IMR-90 (cell line): ENCODE measurements at regions not wholly inside any gene's neighbourhood (a gene's known extent, or its start where the extent isn't known, plus 50 kb on each side); places are given as distances from the start of the nearest gene placed in this dataset.

Experiments
- ATAC-seq: fragments of 200-7000 bp; cut with Tn5 transposase; 2 replicates; pipeline ENCODE4 v1.9.1; 2020; ENCODE audit warnings: low read depth, mild to moderate bottlenecking, moderate library complexity
- BruUV-seq: library from RNA; stranded (reverse); fragments of 400-500 nt; replicated peaks from 2 replicates; lab custom pipeline; 2021; lab: Mats Ljungman, UMichigan
- CTCF ChIA-PET: fragments of 300-600 bp; formaldehyde crosslinking; extraction: SDS; loops from one replicate; lab custom pipeline; 2021; ENCODE audit warnings: antibody characterized with exemption; lab: Yijun Ruan, JAX
- POLR2A ChIA-PET: fragments of 300-600 bp; sonication (Branson Sonifier 250); formaldehyde crosslinking; loops from one replicate; lab custom pipeline; 2022; ENCODE audit warnings: antibody characterized with exemption; ENCODE audit not compliant: unreplicated experiment; lab: Charles Lee
- DNase-seq: peaks from one replicate; pipeline ENCODE4 v3.0.0; 2013
- H2AFZ ChIP-seq: replicated peaks from 2 replicates; pipeline ENCODE3; 2013; ENCODE audit warnings: low read length, mild to moderate bottlenecking; ENCODE audit not compliant: poor library complexity
- H2AK5ac ChIP-seq: 2 replicates; pipeline ENCODE4 v1.6.1; 2013; ENCODE audit warnings: low read depth, low read length, inconsistent platforms
- H2AK9ac ChIP-seq: replicated peaks from 2 replicates; pipeline ENCODE3; 2013; ENCODE audit warnings: mild to moderate bottlenecking, low read depth, low read length, moderate library complexity; ENCODE audit not compliant: poor library complexity
- H2BK120ac ChIP-seq: 2 replicates; pipeline ENCODE4 v1.6.1; 2013; ENCODE audit warnings: low read depth, low read length, inconsistent platforms
- H2BK15ac ChIP-seq: 3 replicates; pipeline ENCODE4 v1.6.1; 2013; ENCODE audit warnings: low read depth, low read length, inconsistent platforms
- H2BK20ac ChIP-seq: 2 replicates; pipeline ENCODE4 v1.6.1; 2013; ENCODE audit warnings: low read depth, mild to moderate bottlenecking, inconsistent platforms, low read length, moderate library complexity
- H2BK5ac ChIP-seq: 2 replicates; pipeline ENCODE4 v1.6.1; 2013; ENCODE audit warnings: mild to moderate bottlenecking, low read depth, low read length, inconsistent platforms; ENCODE audit not compliant: poor library complexity, severe bottlenecking
- H3K14ac ChIP-seq: replicated peaks from 2 replicates; pipeline ENCODE4 v1.6.1; 2013; ENCODE audit warnings: low read depth, low read length, inconsistent platforms
- H3K18ac ChIP-seq: 2 replicates; pipeline ENCODE4 v1.6.1; 2013; ENCODE audit warnings: low read depth, low read length, control low read depth
- H3K23ac ChIP-seq: 2 replicates; pipeline ENCODE4 v1.6.1; 2013; ENCODE audit warnings: low read depth, low read length, inconsistent platforms
- H3K27ac ChIP-seq: 2 replicates; pipeline ENCODE4 v1.5.1; 2013; ENCODE audit warnings: mild to moderate bottlenecking, control low read depth, low read length; ENCODE audit not compliant: insufficient read depth
- H3K27me3 ChIP-seq: 2 replicates; pipeline ENCODE4 v1.6.1; 2013; ENCODE audit warnings: low read length; ENCODE audit not compliant: control insufficient read depth, insufficient read depth
- H3K36me3 ChIP-seq: 2 replicates; pipeline ENCODE4 v1.6.1; 2013; ENCODE audit warnings: low read length, mixed read lengths; ENCODE audit not compliant: control insufficient read depth, insufficient read depth
- H3K4ac ChIP-seq: 2 replicates; pipeline ENCODE4 v1.6.1; 2013; ENCODE audit warnings: low read depth, low read length, inconsistent platforms
- H3K4me1 ChIP-seq: 2 replicates; pipeline ENCODE4 v1.6.1; 2013; ENCODE audit warnings: low read length, mixed read lengths; ENCODE audit not compliant: control insufficient read depth, insufficient read depth
- H3K4me2 ChIP-seq: 2 replicates; pipeline ENCODE4 v1.6.1; 2013; ENCODE audit warnings: low read depth, mild to moderate bottlenecking, control low read depth, low read length, moderate library complexity
- H3K4me3 ChIP-seq: 2 replicates; pipeline ENCODE4 v1.5.1; 2013; ENCODE audit warnings: low read depth, mild to moderate bottlenecking, control low read depth, low read length, moderate library complexity; ENCODE audit not compliant: insufficient read depth
- H3K56ac ChIP-seq: 2 replicates; pipeline ENCODE4 v1.6.1; 2013; ENCODE audit warnings: low read length, inconsistent platforms; ENCODE audit not compliant: insufficient read depth; ENCODE audit errors: extremely low read depth
- H3K79me1 ChIP-seq, 2 experiments: 2 replicates each; pipeline ENCODE4 v1.6.1; 2013; ENCODE audit warnings: low read length in 2 of 2, inconsistent platforms in 1 of 2, low read depth in 1 of 2
- H3K9ac ChIP-seq: 2 replicates; pipeline ENCODE4 v1.6.1; 2013; ENCODE audit warnings: low read depth, low read length, control low read depth
- H3K9me1 ChIP-seq: 2 replicates; pipeline ENCODE4 v1.6.1; 2013; ENCODE audit warnings: low read length, inconsistent platforms; ENCODE audit not compliant: insufficient read depth
- H3K9me3 ChIP-seq: 2 replicates; pipeline ENCODE4 v1.6.1; 2013; ENCODE audit warnings: low read length; ENCODE audit not compliant: control insufficient read depth, insufficient read depth
- H4K20me1 ChIP-seq: 2 replicates; pipeline ENCODE4 v1.6.1; 2013; ENCODE audit warnings: low read length, inconsistent platforms; ENCODE audit not compliant: insufficient read depth
- H4K5ac ChIP-seq: 2 replicates; pipeline ENCODE4 v1.6.1; 2013; ENCODE audit warnings: mild to moderate bottlenecking, low read depth, low read length, control low read depth
- H4K8ac ChIP-seq, 2 experiments: 2 replicates each; pipeline ENCODE4 v1.6.1; 2013; ENCODE audit warnings: low read depth in 2 of 2, low read length in 2 of 2, control low read depth in 1 of 2, inconsistent platforms in 1 of 2
- H4K91ac ChIP-seq: 2 replicates; pipeline ENCODE4 v1.6.1; 2013; ENCODE audit warnings: low read depth, low read length, inconsistent platforms; ENCODE audit not compliant: insufficient read depth
- BHLHE40 ChIP-seq: fragments of 150-350 bp; IDR thresholded peaks from 2 replicates; pipeline ENCODE4 v1.6.1; 2016; ENCODE audit warnings: mild to moderate bottlenecking, low read depth, low read length
- CEBPB ChIP-seq: IDR thresholded peaks from 2 replicates; pipeline ENCODE4 v1.6.1; 2012; ENCODE audit warnings: low read depth, low read length, improper control_type of control experiment
- CHD1 ChIP-seq: IDR thresholded peaks from 2 replicates; pipeline ENCODE4 v1.6.1; 2012; ENCODE audit warnings: low read depth, low read length, improper control_type of control experiment
- FOS ChIP-seq: fragments of 150-350 bp; IDR thresholded peaks from 2 replicates; pipeline ENCODE4 v1.6.1; 2016; ENCODE audit warnings: low read depth, low read length
- MAFK ChIP-seq: IDR thresholded peaks from 2 replicates; pipeline ENCODE4 v1.6.1; 2012; ENCODE audit warnings: low read depth, low read length, improper control_type of control experiment
- MAZ ChIP-seq: IDR thresholded peaks from 2 replicates; pipeline ENCODE4 v1.6.1; 2012; ENCODE audit warnings: low read depth, mild to moderate bottlenecking, low read length, improper control_type of control experiment, moderate library complexity, borderline replicate concordance
- MXI1 ChIP-seq: IDR thresholded peaks from 2 replicates; pipeline ENCODE4 v1.6.1; 2012; ENCODE audit warnings: low read depth, mild to moderate bottlenecking, low read length, moderate library complexity, borderline replicate concordance
- RAD21 ChIP-seq: IDR thresholded peaks from 2 replicates; pipeline ENCODE4 v1.6.1; 2012; ENCODE audit warnings: low read length, improper control_type of control experiment
- RCOR1 ChIP-seq: IDR thresholded peaks from 2 replicates; pipeline ENCODE4 v1.6.1; 2012; ENCODE audit warnings: mild to moderate bottlenecking, low read length, improper control_type of control experiment; ENCODE audit not compliant: insufficient replicate concordance
- RFX5 ChIP-seq: IDR thresholded peaks from 2 replicates; pipeline ENCODE4 v1.8.0; 2012; ENCODE audit warnings: low read depth, mild to moderate bottlenecking, low read length, moderate library complexity
- dilution Hi-C: fragments of 300-500 bp; cut with HindIII; formaldehyde crosslinking; loops from one replicate; pipeline ENCODE4 v1.14.3; 2018; ENCODE audit warnings: low sequenced_read_pairs; ENCODE audit not compliant: unreplicated experiment
- in situ Hi-C: fragments of 300-500 bp; cut with MboI; formaldehyde crosslinking; loops from 3 replicates; pipeline ENCODE4 v1.14.3; 2019; ENCODE audit warnings: low sequenced_read_pairs, inconsistent platforms, mixed read lengths
- intact Hi-C: fragments of 100-400 bp; cut with micrococcal nuclease; formaldehyde crosslinking; loops from 2 replicates; pipeline ENCODE4 v1.10.0; 2022
- TF ChIP-seq, protein P1 (sequence below): fragments of 150-350 bp; IDR thresholded peaks from 2 replicates; pipeline ENCODE4 v1.6.1; 2016; ENCODE audit warnings: low read depth, mild to moderate bottlenecking, low read length, moderate library complexity, borderline replicate concordance
- TF ChIP-seq, protein P2 (sequence below): conservative IDR thresholded peaks from 2 replicates; pipeline ENCODE4 v1.5.1; 2012; ENCODE audit warnings: mild to moderate bottlenecking, low read depth, low read length, improper control_type of control experiment
- TF ChIP-seq, protein P3 (sequence below): fragments of 150-350 bp; IDR thresholded peaks from 2 replicates; pipeline ENCODE4 v1.6.1; 2017; ENCODE audit warnings: mild to moderate bottlenecking, antibody characterized with exemption, low read length, low read depth

DNA sequence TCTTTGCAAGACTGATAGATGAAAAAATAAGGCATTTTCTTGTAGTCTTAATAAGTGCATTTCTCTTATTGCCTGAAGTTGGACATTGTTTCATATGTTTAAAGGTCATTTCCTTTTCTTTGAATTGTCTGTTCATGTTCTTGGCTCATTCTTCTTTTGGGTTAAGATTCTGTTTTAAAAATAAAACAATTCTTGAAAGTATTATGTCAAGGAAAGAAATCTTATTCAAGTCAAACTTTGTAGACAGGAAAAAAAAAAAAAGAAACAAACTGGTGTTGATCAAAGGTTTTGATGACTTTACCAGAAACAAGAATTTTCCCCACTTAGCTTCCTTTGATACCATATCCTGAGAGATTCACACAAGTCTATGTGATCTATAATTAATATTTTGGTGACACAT lies 132.9 kb upstream of the AADACL2 start:
- Histone ChIP-seq H3K56ac (no peak overlapping the region), H3K4me1 (no peaks in the 10 kb centered on the region), H3K14ac (no peak overlapping the region), H3K79me1 (no peaks in the 10 kb centered on the region), H3K9ac (no peak overlapping the region), H3K23ac (no peak overlapping the region), H2BK20ac (no peak overlapping the region), H3K27ac (no peak overlapping the region), H2BK15ac (no peak overlapping the region), H4K5ac (no peak overlapping the region), H4K91ac (no peak overlapping the region), H3K4ac (no peak overlapping the region), H2BK120ac (no peak overlapping the region), H2AK9ac (no peak overlapping the region), H3K9me3 (no peaks in the 10 kb centered on the region), H3K9me1 (no peaks in the 10 kb centered on the region), H3K4me2 (no peak overlapping the region), H3K36me3 (no peaks in the 10 kb centered on the region), H3K27me3 (no peaks in the 10 kb centered on the region), H3K4me3 (no peak overlapping the region), H4K8ac (no peak overlapping the region), H2AK5ac (no peak overlapping the region), H3K18ac (no peak overlapping the region), H2AFZ (no peak overlapping the region), H4K20me1 (no peaks in the 10 kb centered on the region), H2BK5ac (no peak overlapping the region)
- intact Hi-C loops: no loop called here
- ChIA-PET POLR2A (no interaction called here), CTCF (no interaction called here)
- BruUV-seq: no TSS peak
- ATAC-seq: no peak
- no peak for TF ChIP-seq FOS
- TF ChIP-seq CEBPB: no peak
- no peak for TF ChIP-seq MAZ
- TF ChIP-seq, protein P1, sequence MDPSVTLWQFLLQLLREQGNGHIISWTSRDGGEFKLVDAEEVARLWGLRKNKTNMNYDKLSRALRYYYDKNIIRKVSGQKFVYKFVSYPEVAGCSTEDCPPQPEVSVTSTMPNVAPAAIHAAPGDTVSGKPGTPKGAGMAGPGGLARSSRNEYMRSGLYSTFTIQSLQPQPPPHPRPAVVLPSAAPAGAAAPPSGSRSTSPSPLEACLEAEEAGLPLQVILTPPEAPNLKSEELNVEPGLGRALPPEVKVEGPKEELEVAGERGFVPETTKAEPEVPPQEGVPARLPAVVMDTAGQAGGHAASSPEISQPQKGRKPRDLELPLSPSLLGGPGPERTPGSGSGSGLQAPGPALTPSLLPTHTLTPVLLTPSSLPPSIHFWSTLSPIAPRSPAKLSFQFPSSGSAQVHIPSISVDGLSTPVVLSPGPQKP: no peak
- TF ChIP-seq RCOR1: no peak
- TF ChIP-seq CHD1: no peak
- no peak for TF ChIP-seq RFX5
- TF ChIP-seq BHLHE40: no peak
- TF ChIP-seq, protein P2, sequence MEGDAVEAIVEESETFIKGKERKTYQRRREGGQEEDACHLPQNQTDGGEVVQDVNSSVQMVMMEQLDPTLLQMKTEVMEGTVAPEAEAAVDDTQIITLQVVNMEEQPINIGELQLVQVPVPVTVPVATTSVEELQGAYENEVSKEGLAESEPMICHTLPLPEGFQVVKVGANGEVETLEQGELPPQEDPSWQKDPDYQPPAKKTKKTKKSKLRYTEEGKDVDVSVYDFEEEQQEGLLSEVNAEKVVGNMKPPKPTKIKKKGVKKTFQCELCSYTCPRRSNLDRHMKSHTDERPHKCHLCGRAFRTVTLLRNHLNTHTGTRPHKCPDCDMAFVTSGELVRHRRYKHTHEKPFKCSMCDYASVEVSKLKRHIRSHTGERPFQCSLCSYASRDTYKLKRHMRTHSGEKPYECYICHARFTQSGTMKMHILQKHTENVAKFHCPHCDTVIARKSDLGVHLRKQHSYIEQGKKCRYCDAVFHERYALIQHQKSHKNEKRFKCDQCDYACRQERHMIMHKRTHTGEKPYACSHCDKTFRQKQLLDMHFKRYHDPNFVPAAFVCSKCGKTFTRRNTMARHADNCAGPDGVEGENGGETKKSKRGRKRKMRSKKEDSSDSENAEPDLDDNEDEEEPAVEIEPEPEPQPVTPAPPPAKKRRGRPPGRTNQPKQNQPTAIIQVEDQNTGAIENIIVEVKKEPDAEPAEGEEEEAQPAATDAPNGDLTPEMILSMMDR: no peak
- TF ChIP-seq, protein P3, sequence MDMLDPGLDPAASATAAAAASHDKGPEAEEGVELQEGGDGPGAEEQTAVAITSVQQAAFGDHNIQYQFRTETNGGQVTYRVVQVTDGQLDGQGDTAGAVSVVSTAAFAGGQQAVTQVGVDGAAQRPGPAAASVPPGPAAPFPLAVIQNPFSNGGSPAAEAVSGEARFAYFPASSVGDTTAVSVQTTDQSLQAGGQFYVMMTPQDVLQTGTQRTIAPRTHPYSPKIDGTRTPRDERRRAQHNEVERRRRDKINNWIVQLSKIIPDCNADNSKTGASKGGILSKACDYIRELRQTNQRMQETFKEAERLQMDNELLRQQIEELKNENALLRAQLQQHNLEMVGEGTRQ: no peak
- no peak for TF ChIP-seq MAFK
- TF ChIP-seq RAD21: no peak
- no peak for TF ChIP-seq MXI1
- dilution Hi-C loops: no loop called here
- in situ Hi-C loops: no loop called here
- DNase-seq: no peak
